Right forelimb (tissue), 1 donor: ENCODE measurements at regions not wholly inside any gene's neighbourhood (a gene's known extent, or its start where the extent isn't known, plus 50 kb on each side); places are given as distances from the start of the nearest gene placed in this dataset.
"Not testable (repeated sequence)": the region's sequence is repeated elsewhere in the genome, so short reads cannot be mapped to it uniquely, and the experiment has no call there.

Experiments used
- DNase-seq: peaks from one replicate; pipeline ENCODE4 v3.0.0-alpha.2; 2018

DNA sequence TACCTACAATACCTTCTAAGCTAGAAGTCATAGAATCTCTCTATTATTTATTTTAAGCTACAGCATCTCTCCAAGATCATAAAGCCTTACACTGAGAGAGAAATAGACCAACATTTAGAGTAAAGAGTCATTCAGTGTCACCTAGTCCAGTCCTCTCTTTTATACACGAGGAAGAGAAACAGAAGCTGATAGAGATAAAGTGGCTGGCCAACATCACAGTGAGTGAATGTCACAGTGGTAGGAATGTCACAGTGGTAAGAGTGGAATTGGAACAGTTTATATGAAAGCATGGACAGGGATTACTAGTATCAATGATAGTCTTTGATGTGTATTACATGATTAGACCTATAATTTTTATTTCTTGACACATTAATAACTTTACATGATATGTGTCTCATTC is 307.8 kb upstream of the NBPF12 start:
- not testable (repeated sequence) for DNase-seq

DNA sequence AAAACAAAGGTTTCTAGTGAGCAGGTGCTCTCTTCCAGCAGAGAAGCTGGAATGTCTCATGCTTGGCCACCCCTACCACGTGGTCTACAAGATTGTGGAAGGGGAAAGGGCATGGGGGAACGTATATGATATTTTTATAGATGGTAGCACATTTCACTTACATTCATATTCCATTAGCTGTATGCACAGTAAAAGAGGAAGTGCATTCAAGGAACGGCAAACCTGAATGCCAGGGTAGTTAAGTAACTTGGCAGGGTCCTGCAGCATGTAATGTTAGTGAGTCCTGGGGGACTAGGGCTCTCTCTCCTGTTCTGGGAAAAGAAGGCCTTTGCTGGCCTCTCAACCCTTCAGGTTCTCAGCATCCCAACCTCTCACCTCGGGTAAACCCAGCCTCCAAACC is 319.5 kb upstream of the NBPF12 start:
- not testable (repeated sequence) for DNase-seq

DNA sequence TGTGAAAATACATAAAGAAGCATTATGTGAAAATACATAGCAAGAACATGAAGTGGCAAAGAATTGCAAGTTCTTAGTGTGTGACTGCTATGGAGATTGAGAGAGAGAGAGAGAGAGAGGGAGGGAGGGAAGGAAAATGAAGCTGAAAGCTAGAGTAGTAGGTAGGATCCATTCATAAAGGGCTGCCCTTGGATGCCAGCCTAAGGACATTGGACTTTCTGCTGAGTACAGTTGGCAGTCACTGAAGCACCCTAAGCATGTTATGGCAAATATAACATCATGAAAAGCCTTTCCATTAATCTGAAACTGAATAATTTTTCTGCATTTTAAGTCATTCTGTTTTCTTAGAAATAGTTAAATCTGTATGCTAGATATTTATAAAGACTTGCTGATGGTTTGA is 333.4 kb upstream of the NBPF12 start:
- DNase-seq = not testable (repeated sequence)

DNA sequence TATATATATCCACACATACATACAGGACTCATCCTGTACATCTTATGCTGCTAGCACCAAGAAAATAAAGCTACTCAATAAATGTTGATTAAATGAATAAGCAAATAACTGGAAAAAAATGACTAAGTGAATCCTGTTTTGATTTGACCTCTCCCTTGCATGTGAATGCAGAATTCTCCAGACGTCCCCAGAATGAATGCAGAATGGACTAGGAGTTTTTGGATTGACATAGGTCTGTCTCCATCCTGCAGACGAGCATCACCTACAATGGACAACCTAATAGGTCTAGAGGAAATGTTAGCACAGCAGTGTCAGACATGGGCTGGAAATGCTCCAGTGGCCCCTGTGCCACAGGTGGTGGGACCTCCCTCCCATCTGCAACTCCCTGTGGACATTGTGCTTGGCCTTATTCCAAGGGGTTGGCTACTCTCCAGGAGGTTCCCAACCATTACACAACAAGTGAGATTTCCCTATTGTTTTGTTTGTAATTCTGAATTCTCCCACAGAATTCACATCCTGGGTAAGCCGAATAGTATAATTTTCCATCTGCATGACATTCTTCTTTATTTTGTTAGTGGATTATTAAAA is 337.3 kb upstream of the NBPF12 start:
- not testable (repeated sequence) for DNase-seq

DNA sequence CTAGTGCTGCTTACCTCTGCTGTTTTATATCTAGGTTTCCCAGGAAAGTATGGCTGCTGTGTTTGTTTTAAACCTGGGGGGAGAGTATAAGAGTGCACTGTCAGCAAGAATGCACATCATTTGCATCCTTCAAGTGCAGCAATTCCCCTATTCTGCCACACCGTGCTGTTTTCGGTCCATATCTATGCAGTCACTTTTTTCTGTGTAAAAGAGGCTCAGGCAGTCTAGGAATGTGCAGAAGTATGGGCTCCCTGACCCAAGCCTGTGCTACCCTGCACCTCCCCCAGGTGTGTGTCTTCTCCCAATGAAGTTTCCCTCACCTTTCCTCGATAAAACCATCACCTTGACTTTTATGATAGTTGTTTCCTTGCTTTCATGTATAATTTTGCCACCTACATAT is 338.2 kb upstream of the NBPF12 start:
- not testable (repeated sequence) for DNase-seq

DNA sequence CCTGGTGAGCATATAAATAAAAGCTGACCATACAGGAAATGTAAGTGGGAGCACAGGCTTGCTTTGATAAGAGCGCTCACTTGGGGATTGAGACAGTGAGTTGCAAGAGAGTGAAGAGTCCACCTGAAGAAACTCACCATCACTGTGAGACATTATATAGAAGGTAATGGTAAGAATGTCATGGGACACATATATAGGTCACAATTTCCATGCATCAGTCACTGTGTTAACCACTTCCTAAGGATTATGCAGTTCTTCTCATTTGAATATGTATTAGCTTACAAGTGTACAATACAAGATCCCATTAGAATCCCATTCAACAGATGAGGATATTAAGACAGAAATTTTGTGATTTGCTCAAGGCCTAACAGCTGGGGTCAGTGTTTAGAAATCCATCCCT is 352.4 kb upstream of the NOTCH2NLA start:
- DNase-seq = not testable (repeated sequence)

DNA sequence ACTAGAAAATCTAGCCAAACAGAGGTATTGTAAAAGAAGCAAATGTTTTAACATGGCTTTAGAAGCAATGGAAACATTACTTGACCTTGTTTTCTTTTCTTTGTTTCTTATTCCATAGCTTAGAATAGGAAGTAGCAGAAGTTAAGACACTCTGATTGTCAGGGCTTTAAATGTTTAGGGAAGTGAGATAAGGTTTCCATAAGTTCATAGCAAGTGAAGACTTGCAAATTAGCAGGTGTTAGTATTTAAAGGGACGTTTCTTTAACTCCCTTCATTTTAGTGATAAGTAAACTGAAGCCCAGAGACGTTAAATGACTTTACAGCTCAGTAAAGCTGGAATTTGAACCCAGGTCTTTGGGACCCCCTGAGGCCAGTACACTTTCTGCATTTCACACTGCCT is 338.7 kb upstream of the NOTCH2NLA start:
- DNase-seq = not testable (repeated sequence)

DNA sequence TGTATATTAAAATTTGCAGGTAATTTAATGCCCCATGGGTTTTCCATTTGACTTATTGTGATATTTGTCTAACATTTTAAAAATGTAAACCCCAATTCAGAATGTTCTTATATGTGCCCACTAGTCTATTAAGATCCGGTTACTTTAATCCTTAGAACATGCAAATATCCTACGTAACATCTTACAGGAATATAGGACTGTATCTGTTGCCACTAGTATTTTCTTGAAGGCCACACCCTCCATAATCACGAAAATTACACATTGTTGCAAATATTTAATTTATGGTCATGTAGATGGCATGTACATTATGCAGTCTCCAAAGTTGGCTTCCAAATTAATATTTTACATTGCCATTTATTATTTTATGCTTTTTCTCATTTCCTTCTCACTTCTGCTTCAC is 329.2 kb upstream of the NOTCH2NLA start:
- DNase-seq = not testable (repeated sequence)

DNA sequence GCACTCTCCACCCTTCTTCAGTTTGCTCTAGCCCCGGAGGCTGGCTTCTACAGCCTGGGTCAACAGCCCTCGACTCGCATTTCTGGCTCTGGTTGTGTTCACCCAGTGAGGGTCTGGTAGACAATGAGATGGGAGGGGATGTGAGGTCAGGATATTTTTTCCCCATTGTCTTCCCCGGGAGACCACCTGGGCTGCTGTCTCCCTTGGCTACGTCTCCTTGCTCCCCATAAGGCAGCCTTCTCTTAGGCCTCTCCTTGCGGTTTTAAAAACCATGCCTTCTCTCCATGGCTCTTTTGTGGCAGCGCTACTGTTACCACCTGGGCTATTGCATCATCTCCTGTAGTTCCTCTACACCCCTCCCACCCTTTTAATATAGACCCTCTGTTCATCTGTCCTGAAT is 327.6 kb upstream of the NOTCH2NLA start:
- DNase-seq = not testable (repeated sequence)

DNA sequence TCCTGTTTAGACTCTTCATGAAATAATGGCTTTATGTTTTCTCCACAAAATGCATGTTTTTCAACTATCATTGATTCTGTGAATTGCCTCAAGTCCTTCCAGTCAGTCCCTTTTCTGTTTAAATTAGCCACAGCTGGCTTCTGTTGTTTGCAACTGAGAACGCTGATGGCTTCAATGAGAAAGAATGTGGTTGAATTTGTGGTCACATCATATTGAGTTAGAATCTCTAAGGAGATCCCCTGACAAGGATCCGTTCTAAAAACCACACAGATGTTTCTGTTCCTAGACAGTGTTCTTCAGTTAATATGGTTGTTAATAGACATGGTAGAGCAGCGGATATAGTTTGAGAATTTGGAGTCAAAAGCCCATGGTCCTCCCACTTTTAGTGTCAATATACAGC is 323.6 kb upstream of the NOTCH2NLA start:
- DNase-seq = not testable (repeated sequence)

DNA sequence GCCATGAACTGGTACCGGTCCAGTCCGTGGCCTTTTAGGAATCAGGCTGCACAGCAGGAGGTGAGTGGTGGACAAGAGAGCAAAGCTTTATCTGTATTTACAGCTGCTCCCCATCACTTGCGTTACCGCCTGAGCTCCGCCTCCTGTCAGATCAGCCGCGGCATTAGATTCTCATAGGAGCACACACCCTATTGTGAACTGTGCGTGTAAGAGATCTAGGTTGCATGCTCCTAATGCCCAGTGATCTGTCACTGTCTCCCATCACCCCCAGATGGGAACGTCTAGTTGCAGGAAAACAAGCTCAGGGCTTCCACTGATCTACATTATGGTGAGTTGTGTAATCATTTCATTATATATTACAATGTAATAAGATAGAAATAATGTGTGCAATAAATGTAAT is 319.9 kb upstream of the NOTCH2NLA start:
- DNase-seq = not testable (repeated sequence)

DNA sequence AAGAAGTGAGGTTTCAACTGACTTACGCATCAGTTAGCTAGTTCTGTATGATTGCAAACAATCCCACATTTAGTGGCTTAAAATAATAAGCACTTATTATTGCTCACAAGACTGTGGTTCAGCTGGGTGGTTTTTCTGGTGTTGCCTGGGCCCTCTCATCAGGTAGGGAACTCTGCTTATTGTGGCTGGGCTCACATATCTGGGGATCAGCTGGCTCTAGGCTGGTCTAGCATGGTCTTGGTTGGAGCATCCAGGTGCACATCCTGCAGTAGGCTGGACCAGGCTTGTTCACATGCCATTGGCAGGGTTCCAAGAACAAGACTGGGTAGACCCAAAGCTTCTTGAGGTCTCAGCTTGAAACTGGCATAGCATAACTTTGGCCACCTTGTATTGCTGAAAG is 317.4 kb upstream of the NOTCH2NLA start:
- DNase-seq = not testable (repeated sequence)

DNA sequence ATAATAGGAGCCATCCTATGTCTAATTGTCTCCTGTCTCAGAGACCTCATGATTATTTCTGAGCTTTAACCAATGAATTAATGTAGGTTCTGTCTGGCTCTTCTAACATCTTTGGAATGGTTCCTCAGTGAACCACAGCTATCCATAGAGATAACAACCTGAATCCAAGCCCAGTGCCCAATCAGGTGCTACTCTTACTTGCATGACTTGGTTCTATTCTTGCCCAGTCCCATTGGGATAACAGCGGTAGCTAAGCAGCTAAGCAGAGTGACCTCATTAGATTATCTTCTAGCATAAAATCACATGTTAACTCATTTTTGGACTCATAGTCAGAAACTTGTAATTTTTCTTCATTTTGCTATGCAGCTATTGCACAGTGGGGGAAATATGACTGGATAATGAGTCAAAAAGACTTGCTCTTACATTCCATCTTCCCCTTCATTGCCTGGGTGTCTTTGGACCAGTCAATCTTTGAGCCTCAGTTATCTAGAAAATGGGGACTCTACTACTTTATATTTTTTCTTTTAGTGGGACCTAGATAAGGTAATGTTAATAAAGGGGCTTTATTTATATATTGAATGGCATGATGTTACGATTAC is 309.1 kb upstream of the NOTCH2NLA start:
- DNase-seq = not testable (repeated sequence)

DNA sequence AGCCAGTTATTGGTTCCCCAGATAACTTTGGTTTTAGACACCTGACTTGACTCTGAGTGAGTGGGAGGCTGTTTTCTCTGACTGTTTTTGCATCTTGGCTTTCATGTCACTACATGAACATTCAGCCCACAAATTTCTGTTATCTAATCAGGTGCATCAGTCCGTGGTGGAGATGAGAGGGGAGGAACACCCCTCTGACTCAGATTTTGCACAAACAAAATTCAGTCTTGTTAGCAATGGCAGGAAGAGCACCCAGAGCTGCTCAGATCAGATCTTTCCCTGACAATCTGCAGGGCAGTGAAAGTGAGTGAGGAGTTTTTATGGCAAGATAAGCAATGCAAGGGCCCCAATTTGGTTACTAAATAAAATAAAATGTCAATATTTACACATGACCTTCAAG is 307.2 kb upstream of the NOTCH2NLA start:
- DNase-seq = not testable (repeated sequence)

DNA sequence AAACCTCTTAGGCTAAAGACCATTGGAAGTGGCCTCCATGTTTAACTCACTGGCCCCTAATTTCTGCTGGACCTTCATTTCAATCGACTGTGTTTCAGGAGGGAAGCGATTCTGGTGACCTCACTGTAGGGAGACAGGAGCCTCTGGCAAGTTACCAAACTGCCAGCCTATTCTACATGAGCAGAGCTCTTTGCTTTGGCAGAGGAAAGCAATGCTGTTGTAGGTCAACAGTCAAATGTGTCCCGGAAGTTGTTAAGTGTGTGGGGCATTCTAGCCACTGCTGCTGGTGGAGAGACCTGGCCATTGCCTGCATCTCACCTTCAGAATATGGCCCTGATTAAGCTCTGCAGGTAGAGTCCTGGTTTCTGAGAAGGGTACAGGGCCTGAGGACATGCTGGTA is 306.8 kb upstream of the NOTCH2NLA start:
- DNase-seq = not testable (repeated sequence)

DNA sequence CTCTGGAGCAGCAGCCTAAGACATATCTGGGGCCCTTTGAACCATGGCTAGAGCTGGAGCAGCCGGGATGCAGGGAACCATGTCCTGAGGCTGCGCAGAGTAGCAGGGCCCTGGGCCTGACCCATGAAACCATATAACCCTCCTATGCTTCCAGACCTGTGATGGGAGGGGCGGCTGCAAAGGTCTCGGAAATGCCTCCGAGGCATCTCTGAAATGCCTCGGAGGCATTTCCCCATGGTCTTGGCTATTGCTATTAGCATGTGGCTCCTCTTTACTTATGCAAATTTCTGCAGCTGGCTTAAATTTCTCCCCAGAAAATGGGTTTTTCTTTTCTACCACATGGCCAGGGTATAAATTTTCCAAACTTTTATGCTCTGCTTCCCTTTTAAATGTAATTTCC is 302.1 kb upstream of the NOTCH2NLA start:
- not testable (repeated sequence) for DNase-seq

DNA sequence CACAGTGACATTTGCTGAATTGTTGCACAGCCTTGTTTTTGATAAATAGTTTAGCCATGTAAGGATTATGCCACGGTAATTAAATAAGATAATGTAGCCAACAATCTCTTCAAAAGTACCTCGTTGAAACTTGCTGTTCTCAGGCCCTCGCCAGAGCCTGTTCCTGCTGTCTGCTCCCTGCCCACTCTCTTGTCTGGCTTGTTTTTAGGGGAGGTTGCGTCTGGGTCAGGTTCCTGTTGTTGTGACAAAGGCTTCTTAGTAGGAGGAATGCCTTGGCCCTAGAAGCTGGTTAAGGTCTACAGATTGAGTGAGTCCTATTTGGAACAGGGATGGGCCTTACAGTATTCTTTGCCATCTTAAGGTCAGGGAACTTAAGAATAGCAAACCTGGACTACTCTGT is 294.0 kb upstream of the NOTCH2NLA start:
- not testable (repeated sequence) for DNase-seq

DNA sequence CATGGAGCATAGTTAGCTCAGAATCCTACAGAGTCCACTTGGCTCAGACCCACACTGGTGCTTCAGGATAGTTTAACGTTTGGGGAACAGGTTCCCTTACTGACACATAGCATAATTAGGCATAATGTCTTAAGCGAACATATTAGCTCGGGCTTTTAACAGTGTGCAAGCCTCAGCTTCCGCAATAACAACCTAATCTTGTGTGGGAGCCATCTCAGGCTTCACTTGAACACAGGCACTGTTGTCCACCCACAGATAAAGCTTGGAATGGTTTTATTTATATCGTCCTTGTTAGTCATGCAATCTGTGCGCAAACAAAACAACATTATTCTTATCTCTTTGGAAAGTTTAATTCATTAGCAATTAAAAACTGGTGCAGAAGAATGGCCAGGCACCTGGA is 293.5 kb upstream of the NOTCH2NLA start:
- not testable (repeated sequence) for DNase-seq

DNA sequence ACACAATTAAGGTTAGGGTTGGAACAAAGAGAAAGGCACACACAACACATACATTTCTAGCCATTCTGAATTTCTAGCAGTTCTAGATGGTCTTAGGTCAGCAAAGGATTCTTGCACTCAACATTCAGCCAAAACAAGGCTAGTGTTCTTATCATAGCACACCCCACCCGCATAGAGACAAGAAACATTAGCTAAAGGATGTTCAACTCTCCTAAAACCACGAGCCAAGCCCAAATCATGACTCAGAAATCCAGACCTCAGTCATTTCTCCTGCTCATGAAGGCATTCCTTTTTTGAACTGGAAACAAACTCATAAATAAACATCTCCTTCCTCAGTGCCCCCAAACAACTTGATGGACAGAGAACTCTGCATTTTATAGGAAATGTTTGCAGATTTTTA is 293.0 kb upstream of the NOTCH2NLA start:
- DNase-seq = not testable (repeated sequence)

DNA sequence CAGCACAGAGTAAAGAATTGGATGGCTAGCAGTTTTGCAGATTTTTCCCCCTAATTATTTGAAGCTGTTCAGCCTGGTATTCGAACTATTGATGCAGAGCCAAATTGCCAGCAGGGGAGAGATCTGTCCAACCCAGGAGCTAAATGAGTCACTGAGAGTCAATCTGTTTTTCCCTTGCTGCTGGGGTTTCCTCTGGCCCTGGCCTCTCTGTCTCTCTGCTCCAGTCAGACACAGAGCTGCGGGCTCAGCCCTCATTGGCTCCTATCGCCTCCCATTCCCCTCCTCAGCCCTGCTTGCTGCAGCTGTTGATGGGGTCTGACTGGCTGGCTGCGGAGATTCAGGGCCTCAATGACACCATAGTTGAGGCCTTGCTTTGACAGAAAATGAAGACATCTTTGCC is 284.9 kb upstream of the NOTCH2NLA start:
- DNase-seq = not testable (repeated sequence)

DNA sequence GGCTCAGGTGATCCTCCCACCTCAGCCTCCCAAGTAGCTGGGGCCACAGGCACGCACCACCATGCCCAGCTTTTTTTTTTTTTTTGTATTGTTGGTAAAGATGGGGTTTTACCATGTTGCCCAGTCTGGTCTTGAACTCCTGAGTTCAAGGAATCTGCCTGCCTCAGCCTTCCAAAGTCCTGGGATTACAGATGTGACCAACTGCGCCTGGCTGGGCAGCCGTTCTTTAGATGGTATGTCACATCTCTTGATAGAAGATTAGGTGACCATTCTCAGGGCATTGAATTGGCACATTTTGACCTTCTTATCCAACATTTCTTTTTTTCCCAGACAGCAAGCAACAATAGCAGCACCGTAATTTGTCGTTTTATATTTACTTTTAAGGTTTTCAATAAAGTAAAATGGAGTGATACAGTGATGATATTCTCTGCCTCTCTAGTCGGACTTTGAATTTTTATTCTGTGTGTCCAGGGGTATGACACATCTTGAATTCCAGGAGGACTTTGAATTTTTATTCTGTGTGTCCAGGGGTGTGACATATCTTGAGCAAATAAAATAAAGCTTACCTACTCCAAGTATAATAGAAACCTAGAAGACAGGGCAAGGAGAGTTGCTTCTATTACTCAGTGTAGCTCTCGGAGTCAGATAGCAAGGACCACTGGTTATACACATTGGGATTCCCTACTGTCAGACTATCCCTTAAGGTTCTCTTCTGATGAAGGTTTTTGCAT is 282.4 kb upstream of the NOTCH2NLA start:
- not testable (repeated sequence) for DNase-seq

DNA sequence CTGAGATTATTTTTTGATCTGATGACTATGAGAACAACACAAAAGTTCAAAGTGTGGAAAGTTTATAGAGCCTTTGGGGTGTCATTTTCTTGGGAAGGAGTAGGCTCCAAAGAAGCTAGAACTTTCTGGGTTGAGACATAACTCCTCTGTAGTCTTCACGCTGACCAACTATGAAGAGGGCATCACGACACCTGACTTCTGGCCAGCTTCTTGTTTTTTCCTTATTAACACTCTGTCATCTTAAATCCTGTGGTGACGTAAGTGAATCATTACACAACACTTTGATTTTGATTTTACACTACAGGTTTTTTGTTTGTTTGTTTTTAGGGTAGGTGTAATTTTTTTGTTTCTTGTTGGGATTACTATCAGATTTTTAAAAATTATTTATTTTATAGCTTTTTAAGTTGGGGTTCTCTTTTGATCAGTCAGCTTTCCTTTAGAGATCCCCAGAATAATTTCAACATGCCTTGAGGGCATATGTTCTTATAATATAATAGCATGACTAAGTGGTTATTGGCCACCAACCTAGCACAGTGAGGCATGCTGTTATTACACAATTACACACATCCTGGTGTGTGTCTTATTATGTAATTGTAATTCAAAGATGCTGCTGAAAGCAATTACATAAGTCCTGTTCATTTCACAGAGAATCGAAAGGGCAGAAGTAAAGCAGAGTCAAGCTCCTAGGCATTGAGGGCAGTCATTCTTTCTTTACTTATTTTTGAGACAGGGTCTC is 281.6 kb upstream of the NOTCH2NLA start:
- not testable (repeated sequence) for DNase-seq

DNA sequence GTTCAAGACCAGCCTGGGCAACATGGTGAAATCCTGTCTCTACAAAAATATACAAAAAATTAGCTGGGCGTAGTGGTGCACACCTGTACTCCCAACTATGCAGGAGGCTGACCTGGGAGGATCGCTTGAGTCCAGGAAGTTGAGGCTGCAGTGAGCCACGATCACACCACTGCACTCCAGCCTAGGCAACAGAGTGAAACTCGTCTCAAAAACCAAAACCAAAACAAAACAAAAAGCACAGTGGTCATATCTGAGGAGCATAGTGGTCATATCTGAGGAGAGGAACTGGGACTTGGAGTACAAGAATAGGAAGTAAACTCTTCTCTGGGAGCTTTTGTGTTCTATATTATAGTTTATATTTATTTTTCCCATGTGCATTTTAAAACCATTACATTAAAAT is 275.3 kb upstream of the NOTCH2NLA start:
- not testable (repeated sequence) for DNase-seq
